Activated CD4-positive, alpha-beta T cell treated with anti-CD3 and anti-CD28 coated beads for 36 hours (primary cell): ENCODE measurements at regions not wholly inside any gene's neighbourhood (a gene's known extent, or its start where the extent isn't known, plus 50 kb on each side); places are given as distances from the start of the nearest gene placed in this dataset.

ENCODE experiments used
- ATAC-seq: fragments of 200-7000 bp; cut with Tn5 transposase; one replicate; pipeline ENCODE4 v1.10.0; 2021; ENCODE audit warnings: mild to moderate bottlenecking, moderate library complexity
- CTCF ChIA-PET: fragments of 350-600 bp; sonication (Branson Sonifier 250); formaldehyde crosslinking; loops from one replicate; lab custom pipeline; 2021; ENCODE audit warnings: antibody characterized with exemption; lab: Charles Lee
- POLR2A ChIA-PET: fragments of 350-600 bp; sonication (Branson Sonifier 250); formaldehyde crosslinking; loops from one replicate; lab custom pipeline; 2021; ENCODE audit warnings: antibody characterized with exemption, inconsistent platforms; lab: Charles Lee
- DNase-seq: peaks from one replicate; pipeline ENCODE4 v3.0.0-alpha.2; 2020
- H3K27ac Mint-ChIP-seq: one replicate; pipeline ENCODE4 v1.8.0; 2021; ENCODE audit warnings: mixed read lengths
- H3K27me3 Mint-ChIP-seq: one replicate; pipeline ENCODE4 v1.8.0; 2021; ENCODE audit warnings: mixed read lengths
- H3K36me3 Mint-ChIP-seq: one replicate; pipeline ENCODE4 v1.8.0; 2021; ENCODE audit warnings: low read depth, mixed read lengths
- H3K4me1 Mint-ChIP-seq: one replicate; pipeline ENCODE4 v1.8.0; 2021; ENCODE audit warnings: mixed read lengths
- H3K4me3 Mint-ChIP-seq: one replicate; pipeline ENCODE4 v1.8.0; 2021; ENCODE audit warnings: mild to moderate bottlenecking, moderate library complexity, mixed read lengths
- H3K9me3 Mint-ChIP-seq: one replicate; pipeline ENCODE4 v1.8.0; 2021; ENCODE audit warnings: low read depth, mixed read lengths
- intact Hi-C, 2 experiments: fragments of 100-400 bp; cut with DNase I in 1 of 2; cut with micrococcal nuclease in 1 of 2; formaldehyde crosslinking; loops; one replicate each; pipeline versions ENCODE4 v1.14.2 to v1.15.1; 2022 to 2024; cut with DNase I, micrococcal nuclease

- ChIA-PET POLR2A (no interaction called here), CTCF (no interaction called here)
- H3K27ac Mint-ChIP-seq = no peak overlapping the region
- DNase-seq (no peak), ATAC-seq (no peak)
- H3K4me3 Mint-ChIP-seq = no peak overlapping the region
- no peaks in the 10 kb centered on the region for H3K9me3 Mint-ChIP-seq
- H3K4me1 Mint-ChIP-seq = no peaks in the 10 kb centered on the region
- intact Hi-C loops = no loop called here
- no peaks in the 10 kb centered on the region for H3K27me3 Mint-ChIP-seq
- no peaks in the 10 kb centered on the region for H3K36me3 Mint-ChIP-seq
These were observed 123.1 kb upstream of the GRIA3 start for GRCh38 chrX:123060986-123061385.

GRCh38 chrX:123064053-123064452 lies 120.0 kb upstream of the GRIA3 start:
- Mint-ChIP-seq H3K36me3 (no peaks in the 10 kb centered on the region), H3K9me3 (no peaks in the 10 kb centered on the region), H3K27me3 (no peaks in the 10 kb centered on the region), H3K4me1 (no peaks in the 10 kb centered on the region), H3K27ac (no peak overlapping the region), H3K4me3 (no peak overlapping the region)
- no peak for DNase-seq
- ChIA-PET CTCF (interaction anchor here (0.8 kb wide), 1 partner anchor 110 kb away, joined by 3 read pairs; no protein-coding TSS in a partner anchor), POLR2A (no interaction called here)
- intact Hi-C loops = no loop called here
- no peak for ATAC-seq

- Mint-ChIP-seq H3K27ac (no peak overlapping the region), H3K27me3 (no peaks in the 10 kb centered on the region), H3K9me3 (no peaks in the 10 kb centered on the region), H3K4me3 (no peak overlapping the region), H3K4me1 (no peaks in the 10 kb centered on the region), H3K36me3 (no peaks in the 10 kb centered on the region)
- POLR2A ChIA-PET = no interaction called here
- CTCF ChIA-PET = interaction anchor here (0.6 kb wide), 1 partner anchor 128 kb away, joined by 3 read pairs; no protein-coding TSS in a partner anchor
- ATAC-seq = no peak
- intact Hi-C loops = no loop called here
- no peak for DNase-seq
These were observed 111.2 kb upstream of the GRIA3 start for GRCh38 chrX:123072686-123073385.

- intact Hi-C loops = no loop called here
- Mint-ChIP-seq H3K36me3 (no peaks in the 10 kb centered on the region), H3K4me3 (no peak overlapping the region), H3K27me3 (no peaks in the 10 kb centered on the region), H3K27ac (no peak overlapping the region), H3K9me3 (no peaks in the 10 kb centered on the region), H3K4me1 (no peaks in the 10 kb centered on the region)
- no peak for ATAC-seq
- CTCF ChIA-PET = no interaction called here
- POLR2A ChIA-PET = no interaction called here
- no peak for DNase-seq
These were observed 108.0 kb upstream of the GRIA3 start for GRCh38 chrX:123075947-123076561.

GRCh38 chrX:123077631-123078030 lies 106.4 kb upstream of the GRIA3 start:
- ChIA-PET CTCF (no interaction called here), POLR2A (no interaction called here)
- no peak for ATAC-seq
- no peaks in the 10 kb centered on the region for H3K27me3 Mint-ChIP-seq
- no peaks in the 10 kb centered on the region for H3K36me3 Mint-ChIP-seq
- H3K27ac Mint-ChIP-seq = no peak overlapping the region
- no peaks in the 10 kb centered on the region for H3K9me3 Mint-ChIP-seq
- DNase-seq = no peak
- intact Hi-C loops = no loop called here
- H3K4me1 Mint-ChIP-seq = no peaks in the 10 kb centered on the region
- H3K4me3 Mint-ChIP-seq = no peak overlapping the region

GRCh38 chrX:123080065-123080464 lies 104.0 kb upstream of the GRIA3 start:
- no peaks in the 10 kb centered on the region for H3K4me1 Mint-ChIP-seq
- ATAC-seq (no peak), DNase-seq (no peak)
- no peak overlapping the region for H3K4me3 Mint-ChIP-seq
- H3K27ac Mint-ChIP-seq = no peak overlapping the region
- no peaks in the 10 kb centered on the region for H3K36me3 Mint-ChIP-seq
- intact Hi-C loops = no loop called here
- H3K27me3 Mint-ChIP-seq = no peaks in the 10 kb centered on the region
- H3K9me3 Mint-ChIP-seq = no peaks in the 10 kb centered on the region
- ChIA-PET POLR2A (no interaction called here), CTCF (no interaction called here)

GRCh38 chrX:123081776-123082175 lies 102.3 kb upstream of the GRIA3 start:
- Mint-ChIP-seq H3K4me3 (no peak overlapping the region), H3K27ac (no peak overlapping the region), H3K27me3 (no peaks in the 10 kb centered on the region), H3K9me3 (no peaks in the 10 kb centered on the region), H3K4me1 (no peaks in the 10 kb centered on the region), H3K36me3 (no peaks in the 10 kb centered on the region)
- intact Hi-C loops = no loop called here
- ChIA-PET CTCF (no interaction called here), POLR2A (no interaction called here)
- no peak for ATAC-seq
- DNase-seq = no peak

GRCh38 chrX:123083924-123084323 lies 100.2 kb upstream of the GRIA3 start:
- H3K4me1 Mint-ChIP-seq = no peaks in the 10 kb centered on the region
- CTCF ChIA-PET = no interaction called here
- intact Hi-C loops = no loop called here
- no peaks in the 10 kb centered on the region for H3K27me3 Mint-ChIP-seq
- no peaks in the 10 kb centered on the region for H3K9me3 Mint-ChIP-seq
- DNase-seq = no peak
- POLR2A ChIA-PET = no interaction called here
- no peak for ATAC-seq
- no peak overlapping the region for H3K27ac Mint-ChIP-seq
- no peak overlapping the region for H3K4me3 Mint-ChIP-seq
- H3K36me3 Mint-ChIP-seq = no peaks in the 10 kb centered on the region

GRCh38 chrX:123084797-123085196 lies 99.3 kb upstream of the GRIA3 start:
- Mint-ChIP-seq H3K4me1 (no peaks in the 10 kb centered on the region), H3K27me3 (no peaks in the 10 kb centered on the region), H3K36me3 (no peaks in the 10 kb centered on the region), H3K9me3 (no peaks in the 10 kb centered on the region), H3K4me3 (no peak overlapping the region), H3K27ac (no peak overlapping the region)
- POLR2A ChIA-PET = no interaction called here
- DNase-seq (no peak), ATAC-seq (no peak)
- CTCF ChIA-PET = no interaction called here
- intact Hi-C loops = no loop called here

GRCh38 chrX:123085311-123085940 lies 98.7 kb upstream of the GRIA3 start:
- Mint-ChIP-seq H3K36me3 (no peaks in the 10 kb centered on the region), H3K9me3 (no peaks in the 10 kb centered on the region), H3K27ac (no peak overlapping the region), H3K4me3 (no peak overlapping the region), H3K4me1 (no peaks in the 10 kb centered on the region), H3K27me3 (no peaks in the 10 kb centered on the region)
- ATAC-seq (no peak), DNase-seq (no peak)
- intact Hi-C loops = no loop called here
- ChIA-PET POLR2A (no interaction called here), CTCF (no interaction called here)

- POLR2A ChIA-PET = no interaction called here
- Mint-ChIP-seq H3K4me1 (no peaks in the 10 kb centered on the region), H3K27ac (no peak overlapping the region), H3K27me3 (no peaks in the 10 kb centered on the region), H3K9me3 (no peaks in the 10 kb centered on the region), H3K4me3 (no peak overlapping the region), H3K36me3 (no peaks in the 10 kb centered on the region)
- CTCF ChIA-PET = no interaction called here
- no peak for DNase-seq
- no peak for ATAC-seq
- intact Hi-C loops = no loop called here
These were observed 97.3 kb upstream of the GRIA3 start for GRCh38 chrX:123086768-123087167.

- DNase-seq = no peak
- intact Hi-C loops = no loop called here
- Mint-ChIP-seq H3K36me3 (no peaks in the 10 kb centered on the region), H3K4me1 (no peaks in the 10 kb centered on the region), H3K4me3 (no peak overlapping the region), H3K27ac (no peak overlapping the region), H3K9me3 (no peaks in the 10 kb centered on the region), H3K27me3 (no peaks in the 10 kb centered on the region)
- ChIA-PET CTCF (no interaction called here), POLR2A (no interaction called here)
- ATAC-seq = no peak
These were observed 96.8 kb upstream of the GRIA3 start for GRCh38 chrX:123087326-123087725.
